Daoy (cell line): ENCODE measurements at regions not wholly inside any gene's neighbourhood (a gene's known extent, or its start where the extent isn't known, plus 50 kb on each side); places are given as distances from the start of the nearest gene placed in this dataset.
"Not testable (repeated sequence)": the region's sequence is repeated elsewhere in the genome, so short reads cannot be mapped to it uniquely, and the experiment has no call there.

Experiments used
- DNase-seq: peaks from one replicate; pipeline ENCODE4 v3.0.0-alpha.2; 2015; ENCODE audit warnings: low read depth

- DNase-seq = no peak
Measured at GRCh38 chr12:86774841-86775388, 518.7 kb upstream of the MGAT4C start.

GRCh38 chr12:86772696-86773095, 516.5 kb upstream of the MGAT4C start:
- peak; percentile 32 for DNase-seq

- DNase-seq = no peak
Measured at GRCh38 chr12:86770871-86771270, 514.7 kb upstream of the MGAT4C start.

GRCh38 chr12:86748894-86749293, 492.7 kb upstream of the MGAT4C start:
- DNase-seq = no peak

- DNase-seq = no peak
Measured at GRCh38 chr12:86744547-86745212, 488.5 kb upstream of the MGAT4C start.

- DNase-seq = no peak
Measured at GRCh38 chr12:86743875-86744536, 487.8 kb upstream of the MGAT4C start.

- no peak for DNase-seq
Measured at GRCh38 chr12:86741531-86741930, 485.3 kb upstream of the MGAT4C start.

GRCh38 chr12:86735851-86736250, 479.7 kb upstream of the MGAT4C start:
- DNase-seq = no peak

GRCh38 chr12:86735072-86735471, 478.9 kb upstream of the MGAT4C start:
- no peak for DNase-seq

GRCh38 chr12:86730233-86730632, 474.0 kb upstream of the MGAT4C start:
- no peak for DNase-seq

- no peak for DNase-seq
Measured at GRCh38 chr12:86729739-86730138, 473.5 kb upstream of the MGAT4C start.

- DNase-seq = peak; percentile 45
Measured at GRCh38 chr12:86727160-86727559, 471.0 kb upstream of the MGAT4C start.

GRCh38 chr12:86724716-86725115, 468.5 kb upstream of the MGAT4C start:
- DNase-seq = peak; percentile 50

- DNase-seq = no peak
Measured at GRCh38 chr12:86723326-86723725, 467.1 kb upstream of the MGAT4C start.

GRCh38 chr12:86721713-86722397, 465.7 kb upstream of the MGAT4C start:
- no peak for DNase-seq

GRCh38 chr12:86719381-86719780, 463.2 kb upstream of the MGAT4C start:
- DNase-seq = no peak

GRCh38 chr12:86713121-86713520, 456.9 kb upstream of the MGAT4C start:
- no peak for DNase-seq

GRCh38 chr12:86712425-86712843, 456.2 kb upstream of the MGAT4C start:
- peak; percentile 91 for DNase-seq

GRCh38 chr12:86711731-86712130, 455.5 kb upstream of the MGAT4C start:
- DNase-seq = no peak

- DNase-seq = no peak
Measured at GRCh38 chr12:86710109-86710508, 453.9 kb upstream of the MGAT4C start.

GRCh38 chr12:86709017-86709416, 452.8 kb upstream of the MGAT4C start:
- not testable (repeated sequence) for DNase-seq

GRCh38 chr12:86698641-86698980, 442.4 kb upstream of the MGAT4C start:
- no peak for DNase-seq
